GM23338 (cell line): ENCODE measurements at regions not wholly inside any gene's neighbourhood (a gene's known extent, or its start where the extent isn't known, plus 50 kb on each side); places are given as distances from the start of the nearest gene placed in this dataset.

Source experiments
- ATAC-seq: fragments of 200-7000 bp; cut with Tn5 transposase; 3 replicates; pipeline ENCODE4 v1.9.1; 2020
- DNase-seq: peaks from one replicate; pipeline ENCODE4 v3.0.0-alpha.2; 2015; ENCODE audit warnings: low spot score
- H2AFZ ChIP-seq: fragments of 200-600 bp; sonication (generic); 2 replicates; pipeline ENCODE4 v1.8.0; 2016; ENCODE audit warnings: antibody characterized with exemption, mild to moderate bottlenecking, moderate library complexity
- H3F3A ChIP-seq: fragments of 200-600 bp; sonication (generic); replicated peaks from 2 replicates; pipeline ENCODE4 v1.8.0; 2017; ENCODE audit warnings: antibody characterized with exemption, mixed run types, low read depth
- H3K27ac ChIP-seq: fragments of 200-600 bp; sonication (generic); 2 replicates; pipeline ENCODE4 v1.6.1; 2016; ENCODE audit warnings: low read depth
- H3K27me3 ChIP-seq: fragments of 200-600 bp; sonication (generic); 2 replicates; pipeline ENCODE4 v1.8.0; 2016; ENCODE audit warnings: mild to moderate bottlenecking, mixed run types, moderate library complexity; ENCODE audit not compliant: insufficient read depth
- H3K36me3 ChIP-seq: fragments of 200-600 bp; sonication (generic); 2 replicates; pipeline ENCODE4 v1.8.0; 2016; ENCODE audit warnings: mild to moderate bottlenecking; ENCODE audit not compliant: insufficient read depth
- H3K4me1 ChIP-seq: fragments of 200-600 bp; sonication (generic); 2 replicates; pipeline ENCODE4 v1.8.0; 2016; ENCODE audit warnings: mild to moderate bottlenecking, moderate library complexity; ENCODE audit not compliant: insufficient read depth
- H3K4me2 ChIP-seq: fragments of 200-600 bp; sonication (generic); 2 replicates; pipeline ENCODE4 v1.7.1; 2017; ENCODE audit warnings: mixed run types
- H3K4me3 ChIP-seq: fragments of 200-600 bp; sonication (generic); 2 replicates; pipeline ENCODE4 v1.6.1; 2016; ENCODE audit warnings: mixed run types
- H3K79me2 ChIP-seq: fragments of 200-600 bp; sonication (generic); replicated peaks from 2 replicates; pipeline ENCODE4 v1.8.0; 2017; ENCODE audit warnings: mild to moderate bottlenecking; ENCODE audit not compliant: insufficient read depth
- H3K9me2 ChIP-seq: fragments of 200-600 bp; sonication (generic); 2 replicates; pipeline ENCODE4 v1.8.0; 2017; ENCODE audit not compliant: insufficient read depth
- H4K20me1 ChIP-seq: fragments of 200-600 bp; sonication (generic); replicated peaks from 2 replicates; pipeline ENCODE4 v1.8.0; 2017; ENCODE audit warnings: mild to moderate bottlenecking; ENCODE audit not compliant: insufficient read depth
- H3K27ac Mint-ChIP-seq: 2 replicates; pipeline ENCODE4 v1.8.0; 2020; ENCODE audit warnings: inconsistent platforms, mild to moderate bottlenecking, moderate library complexity, mixed read lengths
- H3K27me3 Mint-ChIP-seq: 3 replicates; pipeline ENCODE4 v1.8.0; 2022; ENCODE audit warnings: low read depth, mild to moderate bottlenecking, moderate library complexity, mixed read lengths, inconsistent platforms; ENCODE audit not compliant: insufficient read depth, poor library complexity
- H3K36me3 Mint-ChIP-seq: 3 replicates; pipeline ENCODE4 v1.8.0; 2021; ENCODE audit warnings: low read depth, mild to moderate bottlenecking, inconsistent platforms, moderate library complexity, mixed read lengths
- H3K4me1 Mint-ChIP-seq: 3 replicates; pipeline ENCODE4 v1.8.0; 2020; ENCODE audit warnings: mild to moderate bottlenecking, inconsistent platforms, mixed read lengths
- H3K4me3 Mint-ChIP-seq: 3 replicates; pipeline ENCODE4 v1.8.0; 2021; ENCODE audit warnings: moderate library complexity, mild to moderate bottlenecking, inconsistent platforms, mixed read lengths
- H3K9me3 Mint-ChIP-seq: 3 replicates; pipeline ENCODE4 v1.8.0; 2020; ENCODE audit warnings: moderate library complexity, mild to moderate bottlenecking, inconsistent platforms, mixed read lengths
- CREB1 ChIP-seq: fragments of 250-450 bp; sonication (Bioruptor Pico); IDR thresholded peaks from 2 replicates; pipeline ENCODE4 v1.5.0; 2020; ENCODE audit warnings: low read depth, mild to moderate bottlenecking, moderate library complexity
- EZH2 ChIP-seq: fragments of 200-600 bp; sonication (generic); IDR thresholded peaks from one replicate; pipeline ENCODE4 v1.8.0; 2017; ENCODE audit warnings: antibody characterized with exemption, mild to moderate bottlenecking, low read depth; ENCODE audit not compliant: unreplicated experiment
- EZH2phosphoT487 ChIP-seq: fragments of 200-600 bp; sonication (generic); IDR thresholded peaks from one replicate; pipeline ENCODE4 v1.8.1; 2018; ENCODE audit warnings: antibody characterized with exemption; ENCODE audit not compliant: unreplicated experiment
- JUNB ChIP-seq: IDR thresholded peaks from one replicate; pipeline ENCODE4 v1.6.1; 2016; ENCODE audit warnings: antibody characterized with exemption; ENCODE audit not compliant: unreplicated experiment
- NANOG ChIP-seq: IDR thresholded peaks from 2 replicates; pipeline ENCODE4 v1.6.1; 2016; ENCODE audit warnings: antibody characterized with exemption, borderline replicate concordance
- POLR2AphosphoS5 ChIP-seq: IDR thresholded peaks from 2 replicates; pipeline ENCODE4 v1.6.1; 2016; ENCODE audit warnings: antibody characterized with exemption, low read depth
- REST ChIP-seq: IDR thresholded peaks from one replicate; pipeline ENCODE4 v1.6.1; 2018; ENCODE audit warnings: antibody characterized with exemption; ENCODE audit not compliant: unreplicated experiment
- STAT1 ChIP-seq: IDR thresholded peaks from one replicate; pipeline ENCODE4 v1.6.1; 2016; ENCODE audit warnings: antibody characterized with exemption; ENCODE audit not compliant: unreplicated experiment
- ZNF114 ChIP-seq: fragments of 250-450 bp; sonication (Bioruptor Pico); IDR thresholded peaks from 2 replicates; pipeline ENCODE4 v1.5.0; 2020; ENCODE audit warnings: mild to moderate bottlenecking, moderate library complexity
- ZNF331 ChIP-seq: fragments of 250-450 bp; sonication (Bioruptor Pico); IDR thresholded peaks from 2 replicates; pipeline ENCODE4 v1.5.0; 2020; ENCODE audit warnings: low read depth, mild to moderate bottlenecking, moderate library complexity
- TF ChIP-seq, protein P1 (sequence below): IDR thresholded peaks from 2 replicates; pipeline ENCODE4 v1.6.1; 2016; ENCODE audit warnings: antibody characterized with exemption
- TF ChIP-seq, protein P2 (sequence below), 2 experiments: fragments of 200-600 bp in 1 of 2; sonication (generic) in 1 of 2; conservative IDR thresholded peaks; 2 replicates each; pipeline versions ENCODE4 v1.5.1 to v1.6.1; 2016 to 2017; ENCODE audit warnings: antibody characterized with exemption in 2 of 2, low read depth in 2 of 2, mild to moderate bottlenecking in 2 of 2, moderate library complexity in 1 of 2
- TF ChIP-seq, protein P3 (sequence below): fragments of 250-450 bp; sonication (Bioruptor Pico); IDR thresholded peaks from 2 replicates; pipeline ENCODE4 v1.5.0; 2020; ENCODE audit warnings: mild to moderate bottlenecking, moderate library complexity

DNA sequence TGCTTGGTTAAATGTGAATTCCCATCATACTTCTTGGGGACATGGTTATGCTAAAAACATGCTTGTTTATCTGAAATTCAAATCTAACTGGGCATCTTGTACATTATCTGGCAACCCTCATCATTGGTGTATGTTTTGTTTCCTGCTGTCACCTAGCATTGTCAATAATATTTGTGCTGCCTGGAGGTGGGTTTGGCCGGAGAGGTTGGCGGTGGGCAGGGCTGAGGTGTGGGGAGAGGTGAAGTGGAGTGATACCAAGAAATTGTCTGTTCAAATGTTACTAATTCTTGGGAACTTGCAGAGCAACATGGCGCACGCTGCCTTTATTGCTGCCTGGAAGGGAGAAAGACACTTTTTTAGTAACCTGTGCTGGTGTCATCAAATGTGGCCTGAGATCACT lies 280.5 kb downstream of the VRK1 start:
- H3K4me1 Mint-ChIP-seq = no peaks in the 10 kb centered on the region
- Histone ChIP-seq H3K36me3 (no peaks in the 10 kb centered on the region), H3K4me2 (no peak overlapping the region), H3K27me3 (no peaks in the 10 kb centered on the region), H3K4me3 (no peak overlapping the region), H3K27ac (no peak overlapping the region), H3K79me2 (no peaks in the 10 kb centered on the region), H4K20me1 (no peaks in the 10 kb centered on the region), H3K4me1 (no peaks in the 10 kb centered on the region), H3K9me2 (no peaks in the 10 kb centered on the region; the same call in 1 of the 2 replicates), H3F3A (no peaks in the 10 kb centered on the region), H2AFZ (peak overlapping the region; percentile 69; the same call in 1 of the 2 replicates)
- H3K4me3 Mint-ChIP-seq = no peak overlapping the region
- no peaks in the 10 kb centered on the region; the same call in 1 of the 3 replicates for H3K9me3 Mint-ChIP-seq
- DNase-seq (no peak), ATAC-seq (no peak)
- no peaks in the 10 kb centered on the region for H3K36me3 Mint-ChIP-seq
- H3K27ac Mint-ChIP-seq = no peak overlapping the region
- H3K27me3 Mint-ChIP-seq = no peaks in the 10 kb centered on the region
- TF ChIP-seq EZH2phosphoT487 (no peak), EZH2 (no peak), CREB1 (CRISPR knock-in tag) (no peak), STAT1 (no peak), ZNF114 (CRISPR knock-in tag) (no peak), NANOG (no peak), ZNF331 (CRISPR knock-in tag) (no peak), REST (no peak), JUNB (no peak), POLR2AphosphoS5 (no peak)
- TF ChIP-seq, protein P1, sequence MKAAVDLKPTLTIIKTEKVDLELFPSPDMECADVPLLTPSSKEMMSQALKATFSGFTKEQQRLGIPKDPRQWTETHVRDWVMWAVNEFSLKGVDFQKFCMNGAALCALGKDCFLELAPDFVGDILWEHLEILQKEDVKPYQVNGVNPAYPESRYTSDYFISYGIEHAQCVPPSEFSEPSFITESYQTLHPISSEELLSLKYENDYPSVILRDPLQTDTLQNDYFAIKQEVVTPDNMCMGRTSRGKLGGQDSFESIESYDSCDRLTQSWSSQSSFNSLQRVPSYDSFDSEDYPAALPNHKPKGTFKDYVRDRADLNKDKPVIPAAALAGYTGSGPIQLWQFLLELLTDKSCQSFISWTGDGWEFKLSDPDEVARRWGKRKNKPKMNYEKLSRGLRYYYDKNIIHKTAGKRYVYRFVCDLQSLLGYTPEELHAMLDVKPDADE = no peak
- TF ChIP-seq, protein P2, sequence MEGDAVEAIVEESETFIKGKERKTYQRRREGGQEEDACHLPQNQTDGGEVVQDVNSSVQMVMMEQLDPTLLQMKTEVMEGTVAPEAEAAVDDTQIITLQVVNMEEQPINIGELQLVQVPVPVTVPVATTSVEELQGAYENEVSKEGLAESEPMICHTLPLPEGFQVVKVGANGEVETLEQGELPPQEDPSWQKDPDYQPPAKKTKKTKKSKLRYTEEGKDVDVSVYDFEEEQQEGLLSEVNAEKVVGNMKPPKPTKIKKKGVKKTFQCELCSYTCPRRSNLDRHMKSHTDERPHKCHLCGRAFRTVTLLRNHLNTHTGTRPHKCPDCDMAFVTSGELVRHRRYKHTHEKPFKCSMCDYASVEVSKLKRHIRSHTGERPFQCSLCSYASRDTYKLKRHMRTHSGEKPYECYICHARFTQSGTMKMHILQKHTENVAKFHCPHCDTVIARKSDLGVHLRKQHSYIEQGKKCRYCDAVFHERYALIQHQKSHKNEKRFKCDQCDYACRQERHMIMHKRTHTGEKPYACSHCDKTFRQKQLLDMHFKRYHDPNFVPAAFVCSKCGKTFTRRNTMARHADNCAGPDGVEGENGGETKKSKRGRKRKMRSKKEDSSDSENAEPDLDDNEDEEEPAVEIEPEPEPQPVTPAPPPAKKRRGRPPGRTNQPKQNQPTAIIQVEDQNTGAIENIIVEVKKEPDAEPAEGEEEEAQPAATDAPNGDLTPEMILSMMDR (conservative IDR thresholded peaks at IDR 0.05; ENCODE audit: low read depth in 2 of 2) = no peak
- TF ChIP-seq, protein P3, sequence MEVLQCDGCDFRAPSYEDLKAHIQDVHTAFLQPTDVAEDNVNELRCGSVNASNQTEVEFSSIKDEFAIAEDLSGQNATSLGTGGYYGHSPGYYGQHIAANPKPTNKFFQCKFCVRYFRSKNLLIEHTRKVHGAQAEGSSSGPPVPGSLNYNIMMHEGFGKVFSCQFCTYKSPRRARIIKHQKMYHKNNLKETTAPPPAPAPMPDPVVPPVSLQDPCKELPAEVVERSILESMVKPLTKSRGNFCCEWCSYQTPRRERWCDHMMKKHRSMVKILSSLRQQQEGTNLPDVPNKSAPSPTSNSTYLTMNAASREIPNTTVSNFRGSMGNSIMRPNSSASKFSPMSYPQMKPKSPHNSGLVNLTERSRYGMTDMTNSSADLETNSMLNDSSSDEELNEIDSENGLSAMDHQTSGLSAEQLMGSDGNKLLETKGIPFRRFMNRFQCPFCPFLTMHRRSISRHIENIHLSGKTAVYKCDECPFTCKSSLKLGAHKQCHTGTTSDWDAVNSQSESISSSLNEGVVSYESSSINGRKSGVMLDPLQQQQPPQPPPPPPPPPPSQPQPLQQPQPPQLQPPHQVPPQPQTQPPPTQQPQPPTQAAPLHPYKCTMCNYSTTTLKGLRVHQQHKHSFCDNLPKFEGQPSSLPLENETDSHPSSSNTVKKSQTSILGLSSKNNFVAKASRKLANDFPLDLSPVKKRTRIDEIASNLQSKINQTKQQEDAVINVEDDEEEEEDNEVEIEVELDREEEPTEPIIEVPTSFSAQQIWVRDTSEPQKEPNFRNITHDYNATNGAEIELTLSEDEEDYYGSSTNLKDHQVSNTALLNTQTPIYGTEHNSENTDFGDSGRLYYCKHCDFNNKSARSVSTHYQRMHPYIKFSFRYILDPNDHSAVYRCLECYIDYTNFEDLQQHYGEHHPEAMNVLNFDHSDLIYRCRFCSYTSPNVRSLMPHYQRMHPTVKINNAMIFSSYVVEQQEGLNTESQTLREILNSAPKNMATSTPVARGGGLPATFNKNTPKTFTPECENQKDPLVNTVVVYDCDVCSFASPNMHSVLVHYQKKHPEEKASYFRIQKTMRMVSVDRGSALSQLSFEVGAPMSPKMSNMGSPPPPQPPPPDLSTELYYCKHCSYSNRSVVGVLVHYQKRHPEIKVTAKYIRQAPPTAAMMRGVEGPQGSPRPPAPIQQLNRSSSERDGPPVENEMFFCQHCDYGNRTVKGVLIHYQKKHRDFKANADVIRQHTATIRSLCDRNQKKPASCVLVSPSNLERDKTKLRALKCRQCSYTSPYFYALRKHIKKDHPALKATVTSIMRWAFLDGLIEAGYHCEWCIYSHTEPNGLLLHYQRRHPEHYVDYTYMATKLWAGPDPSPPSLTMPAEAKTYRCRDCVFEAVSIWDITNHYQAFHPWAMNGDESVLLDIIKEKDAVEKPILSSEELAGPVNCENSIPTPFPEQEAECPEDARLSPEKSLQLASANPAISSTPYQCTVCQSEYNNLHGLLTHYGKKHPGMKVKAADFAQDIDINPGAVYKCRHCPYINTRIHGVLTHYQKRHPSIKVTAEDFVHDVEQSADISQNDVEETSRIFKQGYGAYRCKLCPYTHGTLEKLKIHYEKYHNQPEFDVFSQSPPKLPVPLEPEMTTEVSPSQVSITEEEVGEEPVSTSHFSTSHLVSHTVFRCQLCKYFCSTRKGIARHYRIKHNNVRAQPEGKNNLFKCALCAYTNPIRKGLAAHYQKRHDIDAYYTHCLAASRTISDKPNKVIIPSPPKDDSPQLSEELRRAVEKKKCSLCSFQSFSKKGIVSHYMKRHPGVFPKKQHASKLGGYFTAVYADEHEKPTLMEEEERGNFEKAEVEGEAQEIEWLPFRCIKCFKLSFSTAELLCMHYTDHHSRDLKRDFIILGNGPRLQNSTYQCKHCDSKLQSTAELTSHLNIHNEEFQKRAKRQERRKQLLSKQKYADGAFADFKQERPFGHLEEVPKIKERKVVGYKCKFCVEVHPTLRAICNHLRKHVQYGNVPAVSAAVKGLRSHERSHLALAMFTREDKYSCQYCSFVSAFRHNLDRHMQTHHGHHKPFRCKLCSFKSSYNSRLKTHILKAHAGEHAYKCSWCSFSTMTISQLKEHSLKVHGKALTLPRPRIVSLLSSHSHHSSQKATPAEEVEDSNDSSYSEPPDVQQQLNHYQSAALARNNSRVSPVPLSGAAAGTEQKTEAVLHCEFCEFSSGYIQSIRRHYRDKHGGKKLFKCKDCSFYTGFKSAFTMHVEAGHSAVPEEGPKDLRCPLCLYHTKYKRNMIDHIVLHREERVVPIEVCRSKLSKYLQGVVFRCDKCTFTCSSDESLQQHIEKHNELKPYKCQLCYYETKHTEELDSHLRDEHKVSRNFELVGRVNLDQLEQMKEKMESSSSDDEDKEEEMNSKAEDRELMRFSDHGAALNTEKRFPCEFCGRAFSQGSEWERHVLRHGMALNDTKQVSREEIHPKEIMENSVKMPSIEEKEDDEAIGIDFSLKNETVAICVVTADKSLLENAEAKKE (CRISPR knock-in tag) = no peak
